PC-3 (cell line): ENCODE measurements at regions not wholly inside any gene's neighbourhood (a gene's known extent, or its start where the extent isn't known, plus 50 kb on each side); places are given as distances from the start of the nearest gene placed in this dataset.
A peak's percentile ranks its signal among the peaks of the same experiment; 100 is the strongest.

Source experiments
- ATAC-seq: fragments of 200-7000 bp; cut with Tn5 transposase; 2 replicates; pipeline ENCODE4 v1.9.1; 2020; ENCODE audit warnings: mild to moderate bottlenecking, moderate library complexity
- BruUV-seq: library from RNA; stranded (reverse); fragments of 400-500 nt; replicated peaks from 2 replicates; lab custom pipeline; 2021; lab: Mats Ljungman, UMichigan
- CTCF ChIA-PET: fragments of 300-600 bp; sonication (Branson Sonifier 250); formaldehyde crosslinking; loops from one replicate; lab custom pipeline; 2022; ENCODE audit warnings: antibody characterized with exemption; lab: Charles Lee
- POLR2A ChIA-PET: fragments of 300-600 bp; sonication (Branson Sonifier 250); formaldehyde crosslinking; loops from one replicate; lab custom pipeline; 2022; ENCODE audit warnings: antibody characterized with exemption; ENCODE audit not compliant: unreplicated experiment; lab: Charles Lee
- DNase-seq: peaks from one replicate; pipeline ENCODE4 v3.0.0-alpha.2; 2015
- H2AFZ ChIP-seq: fragments of 300-600 bp; sonication (generic); 2 replicates; pipeline ENCODE4 v1.6.0; 2016; ENCODE audit warnings: antibody characterized with exemption, low read length
- H3F3A ChIP-seq: fragments of 300-600 bp; sonication (generic); one replicate; pipeline ENCODE4 v1.6.0; 2017; ENCODE audit warnings: antibody characterized with exemption, low read length, control low read depth, mild to moderate bottlenecking; ENCODE audit not compliant: unreplicated experiment
- H3K27ac ChIP-seq: fragments of 300-600 bp; sonication (generic); 2 replicates; pipeline ENCODE4 v1.5.1; 2016; ENCODE audit warnings: mild to moderate bottlenecking, low read length
- H3K27me3 ChIP-seq: fragments of 300-600 bp; sonication (generic); 2 replicates; pipeline ENCODE4 v1.6.1; 2016; ENCODE audit warnings: low read length, mixed read lengths
- H3K36me3 ChIP-seq: fragments of 300-600 bp; sonication (generic); 2 replicates; pipeline ENCODE4 v1.6.1; 2016; ENCODE audit warnings: low read depth, mixed run types, low read length, mixed read lengths
- H3K4me1 ChIP-seq: fragments of 300-600 bp; sonication (generic); 2 replicates; pipeline ENCODE4 v1.5.1; 2016; ENCODE audit warnings: low read length; ENCODE audit not compliant: insufficient read depth
- H3K4me2 ChIP-seq: fragments of 300-600 bp; sonication (generic); 2 replicates; pipeline ENCODE4 v1.6.0; 2016; ENCODE audit warnings: low read length
- H3K4me3 ChIP-seq: fragments of 300-600 bp; sonication (generic); 2 replicates; pipeline ENCODE4 v1.5.1; 2016; ENCODE audit warnings: mild to moderate bottlenecking, low read length, mixed read lengths
- H3K79me2 ChIP-seq: fragments of 300-600 bp; sonication (generic); 2 replicates; pipeline ENCODE4 v1.6.1; 2017; ENCODE audit warnings: low read length, mixed read lengths
- H3K9ac ChIP-seq: fragments of 300-600 bp; sonication (generic); 2 replicates; pipeline ENCODE4 v1.6.0; 2016; ENCODE audit warnings: mild to moderate bottlenecking, low read length
- H3K9me2 ChIP-seq: fragments of 300-600 bp; sonication (generic); replicated peaks from 2 replicates; pipeline ENCODE4 v1.6.1; 2016; ENCODE audit warnings: mixed run types, low read length, mixed read lengths
- H3K9me3 ChIP-seq: fragments of 300-600 bp; sonication (generic); 2 replicates; pipeline ENCODE4 v1.6.1; 2016; ENCODE audit warnings: low read length, mixed read lengths
- H4K20me1 ChIP-seq: fragments of 300-600 bp; sonication (generic); 2 replicates; pipeline ENCODE4 v1.6.1; 2016; ENCODE audit warnings: low read length, mixed read lengths
- CTCF ChIP-seq: fragments of 300-600 bp; sonication (generic); conservative IDR thresholded peaks from 2 replicates; pipeline ENCODE4 v1.5.1; 2017; ENCODE audit warnings: antibody characterized with exemption, low read depth, mild to moderate bottlenecking, low read length
- EZH2 ChIP-seq: fragments of 300-600 bp; sonication (generic); IDR thresholded peaks from one replicate; pipeline ENCODE4 v1.6.1; 2017; ENCODE audit warnings: antibody characterized with exemption, mild to moderate bottlenecking, low read length; ENCODE audit not compliant: unreplicated experiment
- EZH2phosphoT487 ChIP-seq: fragments of 300-600 bp; sonication (generic); IDR thresholded peaks from 2 replicates; pipeline ENCODE4 v1.6.1; 2018; ENCODE audit warnings: mild to moderate bottlenecking, antibody characterized with exemption, low read length, borderline replicate concordance
- intact Hi-C: fragments of 100-400 bp; cut with micrococcal nuclease; formaldehyde crosslinking; loops from 2 replicates; pipeline ENCODE4 v1.9.0; 2023

GRCh38 chr5:56422076-56422762 lies 189.1 kb upstream of the ANKRD55 start:
- ChIA-PET POLR2A (no interaction called here), CTCF (no interaction called here)
- Histone ChIP-seq H3K27me3 (no peaks in the 10 kb centered on the region), H3K4me2 (peak overlapping the region; percentile 67), H3K27ac (no peak overlapping the region), H3F3A (no peaks in the 10 kb centered on the region), H4K20me1 (no peaks in the 10 kb centered on the region), H3K9me2 (no peaks in the 10 kb centered on the region), H3K4me1 (peaks cover 10% of the 10 kb centered on the region; the same call in 1 of the 2 replicates), H2AFZ (0 out of 2 replicates have a peak overlapping the region, but pooled peaks have one; percentile 10), H3K9ac (no peak overlapping the region), H3K9me3 (no peaks in the 10 kb centered on the region), H3K4me3 (no peak overlapping the region), H3K36me3 (no peaks in the 10 kb centered on the region), H3K79me2 (no peaks in the 10 kb centered on the region)
- intact Hi-C loops = no loop called here
- no TSS peak for BruUV-seq
- peak; percentile 85 for DNase-seq
- TF ChIP-seq CTCF (no peak), EZH2 (no peak), EZH2phosphoT487 (no peak)
- ATAC-seq = peak; percentile 67

GRCh38 chr5:56421246-56422075 lies 188.3 kb upstream of the ANKRD55 start:
- no TSS peak for BruUV-seq
- Histone ChIP-seq H3K9me2 (no peaks in the 10 kb centered on the region), H2AFZ (no peak overlapping the region), H3K36me3 (no peaks in the 10 kb centered on the region), H3K79me2 (no peaks in the 10 kb centered on the region), H3K9me3 (no peaks in the 10 kb centered on the region), H3K4me3 (no peak overlapping the region), H3K4me1 (peaks cover 10% of the 10 kb centered on the region; the same call in 1 of the 2 replicates), H3K27ac (no peak overlapping the region), H3K27me3 (no peaks in the 10 kb centered on the region), H4K20me1 (no peaks in the 10 kb centered on the region), H3K9ac (no peak overlapping the region), H3F3A (no peaks in the 10 kb centered on the region), H3K4me2 (no peak overlapping the region)
- no peak for DNase-seq
- ChIA-PET CTCF (no interaction called here), POLR2A (no interaction called here)
- intact Hi-C loops = no loop called here
- no peak for ATAC-seq
- TF ChIP-seq EZH2 = no peak
- TF ChIP-seq EZH2phosphoT487 = no peak
- no peak for TF ChIP-seq CTCF

- BruUV-seq = no TSS peak
- no peak overlapping the region for H3K4me3 ChIP-seq
- DNase-seq = no peak
- no peak for TF ChIP-seq EZH2
- no peak for TF ChIP-seq CTCF
- TF ChIP-seq EZH2phosphoT487 = no peak
- H3K9me2 ChIP-seq = no peaks in the 10 kb centered on the region
- H2AFZ ChIP-seq = no peak overlapping the region
- H3F3A ChIP-seq = no peaks in the 10 kb centered on the region
- no peaks in the 10 kb centered on the region for H3K9me3 ChIP-seq
- no peak for ATAC-seq
- H3K27me3 ChIP-seq = no peaks in the 10 kb centered on the region
- no peaks in the 10 kb centered on the region for H3K36me3 ChIP-seq
- H3K27ac ChIP-seq = no peak overlapping the region
- ChIA-PET CTCF (no interaction called here), POLR2A (no interaction called here)
- no peaks in the 10 kb centered on the region for H3K79me2 ChIP-seq
- H3K4me2 ChIP-seq = no peak overlapping the region
- H4K20me1 ChIP-seq = no peaks in the 10 kb centered on the region
- peaks cover 10% of the 10 kb centered on the region; the same call in 1 of the 2 replicates for H3K4me1 ChIP-seq
- intact Hi-C loops = no loop called here
- no peak overlapping the region for H3K9ac ChIP-seq
These were observed 187.2 kb upstream of the ANKRD55 start for GRCh38 chr5:56420323-56420722.
